ENCODE measurements at regions not wholly inside any gene's neighbourhood (a gene's known extent, or its start where the extent isn't known, plus 50 kb on each side); places are given as distances from the start of the nearest gene placed in this dataset.

DNA sequence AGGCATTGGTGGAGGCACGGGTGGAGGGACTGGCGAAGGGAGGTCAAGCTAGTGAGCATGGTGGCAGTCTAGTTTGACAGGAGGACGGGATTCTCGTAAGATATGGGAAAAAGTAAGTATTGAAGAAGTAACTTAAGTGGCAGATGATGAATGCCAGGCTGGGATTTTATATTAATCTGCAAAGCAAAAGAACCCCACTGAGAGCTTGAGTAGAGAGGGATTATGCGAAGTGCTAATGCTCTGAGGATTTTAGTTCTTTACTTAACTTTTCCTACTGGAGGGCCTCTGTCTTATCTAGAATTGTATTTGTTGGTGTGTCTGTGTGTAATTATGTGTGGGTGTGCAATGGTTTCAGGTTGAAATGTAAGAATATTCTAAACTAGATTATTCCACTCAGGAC, 327.9 kb downstream of the FAT4 start:
- TF ChIP-seq, protein P1, sequence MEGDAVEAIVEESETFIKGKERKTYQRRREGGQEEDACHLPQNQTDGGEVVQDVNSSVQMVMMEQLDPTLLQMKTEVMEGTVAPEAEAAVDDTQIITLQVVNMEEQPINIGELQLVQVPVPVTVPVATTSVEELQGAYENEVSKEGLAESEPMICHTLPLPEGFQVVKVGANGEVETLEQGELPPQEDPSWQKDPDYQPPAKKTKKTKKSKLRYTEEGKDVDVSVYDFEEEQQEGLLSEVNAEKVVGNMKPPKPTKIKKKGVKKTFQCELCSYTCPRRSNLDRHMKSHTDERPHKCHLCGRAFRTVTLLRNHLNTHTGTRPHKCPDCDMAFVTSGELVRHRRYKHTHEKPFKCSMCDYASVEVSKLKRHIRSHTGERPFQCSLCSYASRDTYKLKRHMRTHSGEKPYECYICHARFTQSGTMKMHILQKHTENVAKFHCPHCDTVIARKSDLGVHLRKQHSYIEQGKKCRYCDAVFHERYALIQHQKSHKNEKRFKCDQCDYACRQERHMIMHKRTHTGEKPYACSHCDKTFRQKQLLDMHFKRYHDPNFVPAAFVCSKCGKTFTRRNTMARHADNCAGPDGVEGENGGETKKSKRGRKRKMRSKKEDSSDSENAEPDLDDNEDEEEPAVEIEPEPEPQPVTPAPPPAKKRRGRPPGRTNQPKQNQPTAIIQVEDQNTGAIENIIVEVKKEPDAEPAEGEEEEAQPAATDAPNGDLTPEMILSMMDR (IDR thresholded peaks at IDR 0.05; ENCODE audit: low read depth, low read length, poor library complexity, severe bottlenecking) = no peak
- TF ChIP-seq EZH2phosphoT487 (IDR thresholded peaks at IDR 0.05; ENCODE audit: borderline replicate concordance, low read length) = no peak
